Esophagus squamous epithelium (tissue), 5 donors: ENCODE measurements at regions not wholly inside any gene's neighbourhood (a gene's known extent, or its start where the extent isn't known, plus 50 kb on each side); places are given as distances from the start of the nearest gene placed in this dataset.
"Not testable (repeated sequence)": the region's sequence is repeated elsewhere in the genome, so short reads cannot be mapped to it uniquely, and the experiment has no call there.

Experiments
- DNase-seq: peaks from one replicate; lab custom pipeline; 2025; lab: John Stamatoyannopoulos, UW
- H3K27ac ChIP-seq, 4 donors: fragments of 200-600 bp; sonication (generic); one replicate each; pipeline ENCODE4 v1.5.1; 2016 to 2019; ENCODE audit warnings: mild to moderate bottlenecking in 1 of 4
- H3K27me3 ChIP-seq, 4 donors: fragments of 200-600 bp; sonication (generic); 1 replicate in 3 of 4; 2 replicates in 1 of 4; pipeline versions ENCODE4 v1.5.1 to v1.6.0; 2017 to 2021; ENCODE audit warnings: antibody characterized with exemption in 1 of 4
- H3K36me3 ChIP-seq, 3 donors: fragments of 200-600 bp; sonication (generic); one replicate each; pipeline ENCODE4 v1.5.1; 2016 to 2019
- H3K4me1 ChIP-seq, 3 donors: fragments of 200-600 bp; sonication (generic); one replicate each; pipeline ENCODE4 v1.5.1; 2017 to 2019
- H3K4me3 ChIP-seq, 4 donors: fragments of 200-600 bp; sonication (generic); 1 replicate in 3 of 4; 2 replicates in 1 of 4; pipeline ENCODE4 v1.5.1; 2016 to 2019; ENCODE audit warnings: mild to moderate bottlenecking in 2 of 4, moderate library complexity in 1 of 4
- H3K9me3 ChIP-seq, 3 donors: fragments of 200-600 bp; sonication (generic); one replicate each; pipeline ENCODE4 v1.5.1; 2016 to 2019
- CTCF ChIP-seq, 6 experiments: fragments of 450-650 bp in 4 of 6; fragments of 200-600 bp in 2 of 6; sonication (generic) in 2 of 6; IDR thresholded peaks; one replicate each; pipeline ENCODE4 v1.5.1; 2016 to 2019; ENCODE audit warnings: antibody characterized with exemption in 6 of 6, mild to moderate bottlenecking in 4 of 6, moderate library complexity in 4 of 6
- POLR2A ChIP-seq, 4 donors: fragments of 450-650 bp; IDR thresholded peaks; one replicate each; pipeline ENCODE4 v1.6.1; 2017; ENCODE audit warnings: antibody characterized with exemption in 4 of 4, mild to moderate bottlenecking in 4 of 4, moderate library complexity in 3 of 4
- WGBS, 2 donors: methylation state at CpG; one replicate each; pipeline ENCODE4 v1.1.5; 2018; 5-methylcytosine and 5-hydroxymethylcytosine counted together
- intact Hi-C: fragments of 100-400 bp; cut with DNase I; formaldehyde crosslinking; loops from one replicate; pipeline ENCODE4 v1.15.0; 2022
- donor health status: DM: yes; HTN: yes; CAD: no.

DNA sequence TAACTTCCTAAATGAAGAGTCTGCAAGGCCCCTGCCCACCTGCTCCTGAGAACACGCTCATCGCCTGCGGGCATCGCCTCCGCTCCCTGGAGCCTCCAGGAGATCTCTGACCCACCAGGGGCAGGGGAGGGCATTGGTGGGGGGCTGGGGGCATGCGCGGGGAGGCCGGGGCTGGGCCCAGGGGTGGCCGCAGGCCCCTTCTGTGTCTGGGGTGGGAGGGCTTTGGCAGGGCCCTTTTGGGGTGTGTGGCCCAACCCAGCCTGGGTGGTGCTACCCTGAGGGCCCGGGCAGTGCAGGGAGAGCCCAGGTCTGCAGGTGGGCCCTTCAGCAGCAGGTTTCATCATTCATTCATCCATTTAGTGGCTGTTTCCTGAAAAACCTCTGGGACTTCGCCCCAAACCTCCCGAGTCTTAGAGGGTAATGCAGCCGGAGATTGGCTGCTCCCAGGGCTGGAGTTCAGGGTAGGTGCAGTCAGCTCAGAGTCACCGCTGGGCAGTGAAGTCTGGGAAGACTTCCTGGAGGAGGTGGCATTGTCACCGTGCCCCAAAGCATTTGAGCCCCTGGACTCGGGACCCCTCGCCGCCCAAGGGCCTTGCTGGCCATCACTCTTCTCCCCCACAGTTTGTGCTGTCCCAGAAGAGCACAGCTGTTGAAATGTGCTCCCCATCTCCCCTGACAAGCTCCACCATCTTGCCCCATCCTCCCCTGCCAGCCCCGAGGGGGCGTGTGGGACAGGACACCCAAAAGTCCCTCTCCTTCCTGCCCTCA lies 255.1 kb downstream of the PARP8 start:
- 86 to 92% methylated on average over 6 to 7 of the region's 20 CpGs for WGBS, 2 donors
- DNase-seq, result no peak
- no peak overlapping the region for H3K4me3 ChIP-seq
- H3K9me3 ChIP-seq, result no peaks in the 10 kb centered on the region
- H3K4me1 ChIP-seq, result no peaks in the 10 kb centered on the region
- no peaks in the 10 kb centered on the region for H3K36me3 ChIP-seq
- no peak for TF ChIP-seq CTCF (IDR thresholded peaks at IDR 0.05)
- TF ChIP-seq POLR2A (IDR thresholded peaks at IDR 0.05), result no peak
- H3K27me3 ChIP-seq, result no peaks in the 10 kb centered on the region
- intact Hi-C loops, result no loop called here
- no peak overlapping the region for H3K27ac ChIP-seq

DNA sequence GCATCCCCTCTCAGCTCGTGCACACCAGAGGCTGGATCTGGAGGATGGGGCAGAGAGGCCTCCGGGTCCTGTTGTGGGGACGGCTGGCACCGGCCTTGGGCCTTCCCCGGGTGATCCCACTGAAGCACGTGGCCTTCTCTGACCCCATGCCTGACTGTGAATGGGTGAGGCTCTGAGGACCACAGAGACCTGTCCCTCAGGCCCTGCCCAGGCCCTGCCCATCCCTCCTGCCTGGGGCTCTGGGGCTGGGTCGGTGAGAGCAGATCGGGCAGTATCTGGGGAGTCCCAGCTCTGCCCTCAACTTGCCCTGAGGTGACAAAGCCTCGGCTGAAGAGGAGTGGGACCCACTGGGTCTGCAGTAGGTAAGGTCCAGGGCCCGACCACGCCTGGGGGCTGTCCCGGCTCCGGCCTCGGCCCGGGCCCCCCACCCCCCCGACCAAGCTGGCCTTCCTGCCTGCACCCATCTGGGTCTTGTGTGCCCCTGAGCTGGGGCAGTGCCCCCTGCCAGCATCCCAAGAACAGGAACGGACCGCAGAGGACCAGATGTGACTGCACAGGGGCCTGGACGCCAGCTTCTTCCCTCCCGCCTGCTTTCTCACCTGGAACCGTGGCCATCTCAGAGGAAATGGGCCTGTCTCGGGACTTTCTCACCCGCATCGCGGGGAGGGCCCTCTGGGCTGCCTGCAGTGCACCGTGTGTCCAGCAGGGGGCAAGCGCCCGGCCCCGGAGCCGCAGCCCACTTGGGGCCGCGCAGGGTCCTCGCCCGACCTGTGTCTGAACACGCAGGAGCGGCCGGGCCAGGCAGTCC lies 255.9 kb downstream of the PARP8 start:
- DNase-seq, H3K36me3 ChIP-seq, H3K4me1 ChIP-seq, H3K27me3 ChIP-seq, H3K4me3 ChIP-seq, H3K27ac ChIP-seq, intact Hi-C loops, H3K9me3 ChIP-seq: not testable (repeated sequence)
- TF ChIP-seq CTCF (IDR thresholded peaks at IDR 0.05), result peak in 4 of 6 experiments; percentile 5 to 35 (median 14)
- WGBS, 2 donors, result no CpG with 5 or more reads among the region's 37 CpGs

DNA sequence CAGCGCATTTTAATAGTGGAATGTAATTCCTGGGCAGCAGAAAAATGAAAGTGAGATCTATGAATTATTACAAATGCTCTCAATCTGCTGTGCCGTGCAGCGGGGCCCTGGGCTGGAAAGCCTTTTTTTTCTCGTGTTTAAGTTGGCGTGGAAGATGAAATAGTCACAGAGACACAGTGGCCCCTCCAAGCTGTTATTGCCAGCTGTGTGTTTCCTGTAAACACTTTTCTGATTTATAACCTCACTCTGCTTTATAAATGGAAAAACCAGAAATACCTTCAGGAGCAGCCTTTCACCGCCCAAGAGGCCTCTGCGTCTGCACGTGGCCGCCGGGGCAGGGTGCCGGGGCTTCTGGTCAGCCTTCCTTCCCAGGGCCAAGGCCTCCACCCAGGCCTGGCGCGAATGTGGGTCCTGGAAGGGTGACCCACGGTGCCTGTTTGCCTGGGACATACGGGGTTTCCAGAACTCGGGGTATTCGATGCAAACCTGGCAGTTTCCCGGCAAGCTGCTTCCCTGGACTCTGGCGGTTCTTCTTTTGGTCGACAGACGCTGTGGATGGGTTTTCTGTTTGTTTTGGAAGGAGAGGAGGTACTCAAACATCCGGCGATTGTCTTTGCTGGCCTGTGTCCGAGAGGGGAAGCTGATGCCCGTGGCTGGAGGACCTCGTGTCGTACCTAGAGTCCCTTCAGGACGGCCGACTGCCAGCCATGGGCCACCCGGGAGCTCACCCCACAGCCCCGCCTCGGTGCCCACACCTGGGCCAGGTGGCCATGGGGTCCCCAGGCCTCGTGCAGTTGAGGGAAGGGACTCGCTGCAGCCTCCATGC lies 256.7 kb downstream of the PARP8 start:
- no peak overlapping the region for H3K4me3 ChIP-seq
- H3K36me3 ChIP-seq, result no peaks in the 10 kb centered on the region
- no peaks in the 10 kb centered on the region for H3K4me1 ChIP-seq
- no peaks in the 10 kb centered on the region for H3K9me3 ChIP-seq
- H3K27me3 ChIP-seq, result no peaks in the 10 kb centered on the region
- H3K27ac ChIP-seq, result no peak overlapping the region
- intact Hi-C loops, result no loop called here
- TF ChIP-seq CTCF (IDR thresholded peaks at IDR 0.05) (no peak), POLR2A (IDR thresholded peaks at IDR 0.05) (no peak)
- DNase-seq, result no peak
- 81 to 88% methylated on average over 8 to 22 of the region's 34 CpGs for WGBS, 2 donors

- intact Hi-C loops, result no loop called here
Measured at GRCh38 chr5:50923768-50924494, 257.5 kb downstream of the PARP8 start.

More at GRCh38 chr5:50923768-50924494, 257.5 kb downstream of the PARP8 start:
- H3K36me3 ChIP-seq, result no peaks in the 10 kb centered on the region
- no peak overlapping the region for H3K27ac ChIP-seq
- H3K4me3 ChIP-seq, result no peak overlapping the region
- no peak for DNase-seq
- no peaks in the 10 kb centered on the region for H3K27me3 ChIP-seq
- 54 to 89% methylated on average over 2 to 8 of the region's 18 CpGs for WGBS, 2 donors
- TF ChIP-seq POLR2A (IDR thresholded peaks at IDR 0.05), result no peak
- TF ChIP-seq CTCF (IDR thresholded peaks at IDR 0.05), result no peak
- no peaks in the 10 kb centered on the region for H3K4me1 ChIP-seq
- H3K9me3 ChIP-seq, result no peaks in the 10 kb centered on the region
